Right lobe of liver (tissue), 4 donors: ENCODE measurements at regions not wholly inside any gene's neighbourhood (a gene's known extent, or its start where the extent isn't known, plus 50 kb on each side); places are given as distances from the start of the nearest gene placed in this dataset.

ENCODE experiments used
- POLR2A ChIP-seq: fragments of 450-650 bp; IDR thresholded peaks from one replicate; pipeline ENCODE4 v1.6.1; 2017; ENCODE audit warnings: antibody characterized with exemption, mild to moderate bottlenecking
- TF ChIP-seq, protein P1 (sequence below), 4 donors: fragments of 200-600 bp in 3 of 4; fragments of 450-650 bp in 1 of 4; IDR thresholded peaks; one replicate each; pipeline versions ENCODE4 v1.5.1 to v1.8.0; 2016 to 2022; ENCODE audit warnings: antibody characterized with exemption in 4 of 4, mild to moderate bottlenecking in 2 of 4
- donor health status: DM: no; HTN: no; CAD: no.
- donor health status: DM: no; HTN: no; CAD: no.
- donor health status: DM: no; HTN: yes; CAD: no.

DNA sequence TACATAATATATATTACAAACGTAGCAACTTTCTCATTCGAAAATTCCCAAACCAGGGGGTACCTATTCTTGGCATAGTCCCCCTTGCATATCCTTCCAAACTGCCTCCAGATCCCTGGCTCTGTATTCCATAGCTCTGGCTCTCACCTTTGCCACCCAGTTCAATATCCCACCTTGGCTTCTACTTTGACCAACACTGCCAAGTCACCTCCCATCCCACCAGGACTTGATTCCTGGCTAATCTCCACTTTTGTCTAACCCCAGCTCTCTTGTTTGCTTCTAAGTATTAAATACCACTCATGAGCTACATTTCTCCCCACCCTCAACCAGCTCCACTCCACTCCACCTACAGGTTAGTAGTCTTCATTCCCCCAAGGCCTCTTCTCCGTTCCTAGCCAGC lies 103.2 kb upstream of the WDR75 start:
- TF ChIP-seq, protein P1, sequence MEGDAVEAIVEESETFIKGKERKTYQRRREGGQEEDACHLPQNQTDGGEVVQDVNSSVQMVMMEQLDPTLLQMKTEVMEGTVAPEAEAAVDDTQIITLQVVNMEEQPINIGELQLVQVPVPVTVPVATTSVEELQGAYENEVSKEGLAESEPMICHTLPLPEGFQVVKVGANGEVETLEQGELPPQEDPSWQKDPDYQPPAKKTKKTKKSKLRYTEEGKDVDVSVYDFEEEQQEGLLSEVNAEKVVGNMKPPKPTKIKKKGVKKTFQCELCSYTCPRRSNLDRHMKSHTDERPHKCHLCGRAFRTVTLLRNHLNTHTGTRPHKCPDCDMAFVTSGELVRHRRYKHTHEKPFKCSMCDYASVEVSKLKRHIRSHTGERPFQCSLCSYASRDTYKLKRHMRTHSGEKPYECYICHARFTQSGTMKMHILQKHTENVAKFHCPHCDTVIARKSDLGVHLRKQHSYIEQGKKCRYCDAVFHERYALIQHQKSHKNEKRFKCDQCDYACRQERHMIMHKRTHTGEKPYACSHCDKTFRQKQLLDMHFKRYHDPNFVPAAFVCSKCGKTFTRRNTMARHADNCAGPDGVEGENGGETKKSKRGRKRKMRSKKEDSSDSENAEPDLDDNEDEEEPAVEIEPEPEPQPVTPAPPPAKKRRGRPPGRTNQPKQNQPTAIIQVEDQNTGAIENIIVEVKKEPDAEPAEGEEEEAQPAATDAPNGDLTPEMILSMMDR (IDR thresholded peaks at IDR 0.05) = no peak
- no peak for TF ChIP-seq POLR2A
